HepG2 (cell line): ENCODE measurements at regions not wholly inside any gene's neighbourhood (a gene's known extent, or its start where the extent isn't known, plus 50 kb on each side); places are given as distances from the start of the nearest gene placed in this dataset.
A peak's percentile ranks its signal among the peaks of the same experiment; 100 is the strongest.

ENCODE experiments used
- ARID2 ChIP-seq: sonication (generic); formaldehyde crosslinking; IDR thresholded peaks from 2 replicates; pipeline ENCODE4 v1.8.1; 2022; ENCODE audit warnings: mild to moderate bottlenecking, missing genetic modification reagents, borderline replicate concordance
- ERF ChIP-seq: IDR thresholded peaks from 2 replicates; pipeline ENCODE4 v1.6.1; 2018; ENCODE audit warnings: missing biosample characterization, missing genetic modification reagents
- HNRNPL ChIP-seq: fragments of 200-400 bp; formaldehyde crosslinking; IDR thresholded peaks from 2 replicates; pipeline ENCODE4 v1.6.1; 2017; ENCODE audit warnings: mild to moderate bottlenecking, low read depth, low read length
- JDP2 ChIP-seq: sonication (generic); formaldehyde crosslinking; IDR thresholded peaks from 2 replicates; pipeline ENCODE4 v1.8.1; 2022; ENCODE audit warnings: missing genetic modification reagents, borderline replicate concordance
- PHF8 ChIP-seq: sonication (generic); formaldehyde crosslinking; IDR thresholded peaks from 2 replicates; pipeline ENCODE4 v1.5.0; 2020; ENCODE audit warnings: missing genetic modification reagents
- POLR2A ChIP-seq, 2 experiments: IDR thresholded peaks; 2 replicates each; pipeline ENCODE4 v1.6.1; 2011; ENCODE audit warnings: low read depth in 2 of 2, low read length in 2 of 2, mild to moderate bottlenecking in 1 of 2, moderate library complexity in 1 of 2; ENCODE audit not compliant: insufficient read depth in 1 of 2
- TEAD3 ChIP-seq: optimal IDR thresholded peaks from 2 replicates; pipeline ENCODE3; 2016; ENCODE audit warnings: borderline replicate concordance
- TGIF2 ChIP-seq: IDR thresholded peaks from 2 replicates; pipeline ENCODE4 v1.6.1; 2016; ENCODE audit warnings: control low read depth, missing compliant biosample characterization
- XRCC5 ChIP-seq: fragments of 200-400 bp; formaldehyde crosslinking; optimal IDR thresholded peaks from 2 replicates; pipeline ENCODE3; 2017; ENCODE audit warnings: mild to moderate bottlenecking, low read length
- ZBTB7A ChIP-seq: sonication (generic); formaldehyde crosslinking; IDR thresholded peaks from 2 replicates; pipeline ENCODE4 v1.8.0; 2022; ENCODE audit warnings: mild to moderate bottlenecking, missing genetic modification reagents
- ZNF550 ChIP-seq: sonication (generic); formaldehyde crosslinking; IDR thresholded peaks from 2 replicates; pipeline ENCODE4 v1.4.0; 2020; ENCODE audit warnings: mild to moderate bottlenecking, missing genetic modification reagents, borderline replicate concordance
- ZNF652 ChIP-seq: IDR thresholded peaks from 2 replicates; pipeline ENCODE4 v1.6.1; 2016; ENCODE audit warnings: low read depth, borderline replicate concordance
- ZNF776 ChIP-seq: sonication (generic); formaldehyde crosslinking; IDR thresholded peaks from 2 replicates; pipeline ENCODE4 v1.4.0; 2020; ENCODE audit warnings: mild to moderate bottlenecking, missing genetic modification reagents
- TF ChIP-seq, protein P1 (sequence below): sonication (generic); formaldehyde crosslinking; IDR thresholded peaks from 2 replicates; pipeline ENCODE4 v1.4.0; 2020; ENCODE audit warnings: mild to moderate bottlenecking, missing genetic modification reagents
- TF ChIP-seq, protein P2 (sequence below): sonication (generic); formaldehyde crosslinking; IDR thresholded peaks from 2 replicates; pipeline ENCODE4 v1.8.1; 2023; ENCODE audit warnings: mild to moderate bottlenecking, missing genetic modification reagents
- TF ChIP-seq, protein P3 (sequence below): sonication (generic); formaldehyde crosslinking; IDR thresholded peaks from 2 replicates; pipeline ENCODE4 v1.4.0; 2020; ENCODE audit warnings: missing genetic modification reagents
- TF ChIP-seq, protein P4 (sequence below): sonication (generic); formaldehyde crosslinking; IDR thresholded peaks from 2 replicates; pipeline ENCODE4 v1.4.0; 2020; ENCODE audit warnings: mild to moderate bottlenecking, missing genetic modification reagents
- TF ChIP-seq, protein P5 (sequence below): sonication (generic); formaldehyde crosslinking; IDR thresholded peaks from 2 replicates; pipeline ENCODE4 v1.4.0; 2020; ENCODE audit warnings: missing genetic modification reagents
- TF ChIP-seq, protein P6 (sequence below): sonication (generic); formaldehyde crosslinking; IDR thresholded peaks from 2 replicates; pipeline ENCODE4 v1.5.1; 2020; ENCODE audit warnings: mild to moderate bottlenecking, missing genetic modification reagents, moderate library complexity

DNA sequence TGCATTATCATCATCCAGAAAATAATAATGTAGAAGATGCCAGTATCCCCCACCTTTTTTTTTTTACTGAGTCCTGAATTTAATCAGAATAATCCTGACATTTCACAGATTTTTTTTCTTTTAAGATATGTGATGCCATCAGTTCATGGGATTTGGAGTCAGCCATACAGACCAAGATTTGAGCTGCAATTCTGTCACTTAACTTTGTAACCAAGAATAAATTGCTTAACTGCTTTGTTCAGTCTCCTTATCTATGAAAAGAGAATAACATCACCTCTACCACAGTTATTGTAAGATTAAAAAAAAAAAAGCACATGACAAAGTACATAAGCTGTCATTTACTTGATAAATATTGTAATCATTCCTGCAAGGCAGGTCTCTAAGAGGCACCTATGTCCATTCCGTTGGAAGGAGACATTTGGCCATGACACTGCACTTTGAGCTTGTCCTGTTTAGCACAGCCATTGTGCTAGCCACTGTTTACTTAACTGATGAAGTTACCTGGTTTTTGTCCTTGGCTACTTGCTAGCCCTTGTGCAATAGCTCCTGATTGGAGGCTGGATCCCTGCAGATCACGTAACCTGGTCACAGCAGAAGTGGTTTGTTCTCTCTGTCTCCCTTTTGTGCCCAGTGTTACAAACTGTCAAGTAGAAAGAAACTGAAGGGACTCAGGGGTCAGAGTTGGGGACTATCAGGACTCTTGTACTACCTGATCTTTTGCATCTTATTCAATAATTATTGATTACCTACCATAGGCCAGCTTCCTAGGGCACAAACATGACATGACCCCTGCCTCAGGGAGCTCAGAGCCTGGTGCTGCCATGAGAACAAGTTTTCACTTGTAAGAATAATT is 306.0 kb downstream of the WDR72 start (continued):
- TF ChIP-seq TGIF2 (CRISPR knock-in tag): peak; percentile 73
- TF ChIP-seq HNRNPL: no peak
- TF ChIP-seq, protein P1, sequence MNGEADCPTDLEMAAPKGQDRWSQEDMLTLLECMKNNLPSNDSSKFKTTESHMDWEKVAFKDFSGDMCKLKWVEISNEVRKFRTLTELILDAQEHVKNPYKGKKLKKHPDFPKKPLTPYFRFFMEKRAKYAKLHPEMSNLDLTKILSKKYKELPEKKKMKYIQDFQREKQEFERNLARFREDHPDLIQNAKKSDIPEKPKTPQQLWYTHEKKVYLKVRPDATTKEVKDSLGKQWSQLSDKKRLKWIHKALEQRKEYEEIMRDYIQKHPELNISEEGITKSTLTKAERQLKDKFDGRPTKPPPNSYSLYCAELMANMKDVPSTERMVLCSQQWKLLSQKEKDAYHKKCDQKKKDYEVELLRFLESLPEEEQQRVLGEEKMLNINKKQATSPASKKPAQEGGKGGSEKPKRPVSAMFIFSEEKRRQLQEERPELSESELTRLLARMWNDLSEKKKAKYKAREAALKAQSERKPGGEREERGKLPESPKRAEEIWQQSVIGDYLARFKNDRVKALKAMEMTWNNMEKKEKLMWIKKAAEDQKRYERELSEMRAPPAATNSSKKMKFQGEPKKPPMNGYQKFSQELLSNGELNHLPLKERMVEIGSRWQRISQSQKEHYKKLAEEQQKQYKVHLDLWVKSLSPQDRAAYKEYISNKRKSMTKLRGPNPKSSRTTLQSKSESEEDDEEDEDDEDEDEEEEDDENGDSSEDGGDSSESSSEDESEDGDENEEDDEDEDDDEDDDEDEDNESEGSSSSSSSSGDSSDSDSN (CRISPR knock-in tag): 0 out of 2 replicates have a peak, but pooled peaks have one; percentile 42
- TF ChIP-seq, protein P2, sequence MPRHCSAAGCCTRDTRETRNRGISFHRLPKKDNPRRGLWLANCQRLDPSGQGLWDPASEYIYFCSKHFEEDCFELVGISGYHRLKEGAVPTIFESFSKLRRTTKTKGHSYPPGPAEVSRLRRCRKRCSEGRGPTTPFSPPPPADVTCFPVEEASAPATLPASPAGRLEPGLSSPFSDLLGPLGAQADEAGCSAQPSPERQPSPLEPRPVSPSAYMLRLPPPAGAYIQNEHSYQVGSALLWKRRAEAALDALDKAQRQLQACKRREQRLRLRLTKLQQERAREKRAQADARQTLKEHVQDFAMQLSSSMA (CRISPR knock-in tag): 0 out of 2 replicates have a peak, but pooled peaks have one; percentile 62
- peak; percentile 97 for TF ChIP-seq ERF (CRISPR knock-in tag)
- TF ChIP-seq PHF8: 0 out of 2 replicates have a peak, but pooled peaks have one; percentile 33
- TF ChIP-seq TEAD3 (CRISPR knock-in tag): peak; percentile 97
- TF ChIP-seq ZNF550: no peak
- TF ChIP-seq ZBTB7A: 0 out of 2 replicates have a peak, but pooled peaks have one; percentile 30
- TF ChIP-seq ZNF776 (CRISPR knock-in tag): no peak
- peak; percentile 82 for TF ChIP-seq ZNF652 (CRISPR knock-in tag)
- TF ChIP-seq, protein P3, sequence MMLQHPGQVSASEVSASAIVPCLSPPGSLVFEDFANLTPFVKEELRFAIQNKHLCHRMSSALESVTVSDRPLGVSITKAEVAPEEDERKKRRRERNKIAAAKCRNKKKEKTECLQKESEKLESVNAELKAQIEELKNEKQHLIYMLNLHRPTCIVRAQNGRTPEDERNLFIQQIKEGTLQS (CRISPR knock-in tag): peak; percentile 82
- TF ChIP-seq, protein P4, sequence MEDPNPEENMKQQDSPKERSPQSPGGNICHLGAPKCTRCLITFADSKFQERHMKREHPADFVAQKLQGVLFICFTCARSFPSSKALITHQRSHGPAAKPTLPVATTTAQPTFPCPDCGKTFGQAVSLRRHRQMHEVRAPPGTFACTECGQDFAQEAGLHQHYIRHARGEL (CRISPR knock-in tag): no peak
- peak; percentile 63 for TF ChIP-seq XRCC5
- TF ChIP-seq, protein P5, sequence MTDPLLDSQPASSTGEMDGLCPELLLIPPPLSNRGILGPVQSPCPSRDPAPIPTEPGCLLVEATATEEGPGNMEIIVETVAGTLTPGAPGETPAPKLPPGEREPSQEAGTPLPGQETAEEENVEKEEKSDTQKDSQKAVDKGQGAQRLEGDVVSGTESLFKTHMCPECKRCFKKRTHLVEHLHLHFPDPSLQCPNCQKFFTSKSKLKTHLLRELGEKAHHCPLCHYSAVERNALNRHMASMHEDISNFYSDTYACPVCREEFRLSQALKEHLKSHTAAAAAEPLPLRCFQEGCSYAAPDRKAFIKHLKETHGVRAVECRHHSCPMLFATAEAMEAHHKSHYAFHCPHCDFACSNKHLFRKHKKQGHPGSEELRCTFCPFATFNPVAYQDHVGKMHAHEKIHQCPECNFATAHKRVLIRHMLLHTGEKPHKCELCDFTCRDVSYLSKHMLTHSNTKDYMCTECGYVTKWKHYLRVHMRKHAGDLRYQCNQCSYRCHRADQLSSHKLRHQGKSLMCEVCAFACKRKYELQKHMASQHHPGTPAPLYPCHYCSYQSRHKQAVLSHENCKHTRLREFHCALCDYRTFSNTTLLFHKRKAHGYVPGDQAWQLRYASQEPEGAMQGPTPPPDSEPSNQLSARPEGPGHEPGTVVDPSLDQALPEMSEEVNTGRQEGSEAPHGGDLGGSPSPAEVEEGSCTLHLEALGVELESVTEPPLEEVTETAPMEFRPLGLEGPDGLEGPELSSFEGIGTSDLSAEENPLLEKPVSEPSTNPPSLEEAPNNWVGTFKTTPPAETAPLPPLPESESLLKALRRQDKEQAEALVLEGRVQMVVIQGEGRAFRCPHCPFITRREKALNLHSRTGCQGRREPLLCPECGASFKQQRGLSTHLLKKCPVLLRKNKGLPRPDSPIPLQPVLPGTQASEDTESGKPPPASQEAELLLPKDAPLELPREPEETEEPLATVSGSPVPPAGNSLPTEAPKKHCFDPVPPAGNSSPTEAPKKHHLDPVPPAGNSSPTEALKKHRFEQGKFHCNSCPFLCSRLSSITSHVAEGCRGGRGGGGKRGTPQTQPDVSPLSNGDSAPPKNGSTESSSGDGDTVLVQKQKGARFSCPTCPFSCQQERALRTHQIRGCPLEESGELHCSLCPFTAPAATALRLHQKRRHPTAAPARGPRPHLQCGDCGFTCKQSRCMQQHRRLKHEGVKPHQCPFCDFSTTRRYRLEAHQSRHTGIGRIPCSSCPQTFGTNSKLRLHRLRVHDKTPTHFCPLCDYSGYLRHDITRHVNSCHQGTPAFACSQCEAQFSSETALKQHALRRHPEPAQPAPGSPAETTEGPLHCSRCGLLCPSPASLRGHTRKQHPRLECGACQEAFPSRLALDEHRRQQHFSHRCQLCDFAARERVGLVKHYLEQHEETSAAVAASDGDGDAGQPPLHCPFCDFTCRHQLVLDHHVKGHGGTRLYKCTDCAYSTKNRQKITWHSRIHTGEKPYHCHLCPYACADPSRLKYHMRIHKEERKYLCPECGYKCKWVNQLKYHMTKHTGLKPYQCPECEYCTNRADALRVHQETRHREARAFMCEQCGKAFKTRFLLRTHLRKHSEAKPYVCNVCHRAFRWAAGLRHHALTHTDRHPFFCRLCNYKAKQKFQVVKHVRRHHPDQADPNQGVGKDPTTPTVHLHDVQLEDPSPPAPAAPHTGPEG (CRISPR knock-in tag): no peak
- TF ChIP-seq ARID2 (CRISPR knock-in tag): no peak
- TF ChIP-seq JDP2: peak; percentile 69; the same call in 1 of the 2 replicates
- peak; percentile 40 to 68 for TF ChIP-seq POLR2A (IDR thresholded peaks at IDR 0.05; ENCODE audit: insufficient read depth in 1 of 2, low read depth in 2 of 2, low read length in 2 of 2)
- TF ChIP-seq, protein P6, sequence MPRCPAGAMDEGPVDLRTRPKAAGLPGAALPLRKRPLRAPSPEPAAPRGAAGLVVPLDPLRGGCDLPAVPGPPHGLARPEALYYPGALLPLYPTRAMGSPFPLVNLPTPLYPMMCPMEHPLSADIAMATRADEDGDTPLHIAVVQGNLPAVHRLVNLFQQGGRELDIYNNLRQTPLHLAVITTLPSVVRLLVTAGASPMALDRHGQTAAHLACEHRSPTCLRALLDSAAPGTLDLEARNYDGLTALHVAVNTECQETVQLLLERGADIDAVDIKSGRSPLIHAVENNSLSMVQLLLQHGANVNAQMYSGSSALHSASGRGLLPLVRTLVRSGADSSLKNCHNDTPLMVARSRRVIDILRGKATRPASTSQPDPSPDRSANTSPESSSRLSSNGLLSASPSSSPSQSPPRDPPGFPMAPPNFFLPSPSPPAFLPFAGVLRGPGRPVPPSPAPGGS (CRISPR knock-in tag): 0 out of 2 replicates have a peak, but pooled peaks have one; percentile 57
